Neural crest cell (in vitro differentiated cells): ENCODE measurements at regions not wholly inside any gene's neighbourhood (a gene's known extent, or its start where the extent isn't known, plus 50 kb on each side); places are given as distances from the start of the nearest gene placed in this dataset.

ENCODE experiments used
- DNase-seq: peaks from one replicate; pipeline ENCODE4 v3.0.0; 2021; ENCODE audit warnings: low read depth, mixed read lengths, low spot score
- H3K27ac Mint-ChIP-seq: one replicate; pipeline ENCODE4 v1.8.0; 2021; ENCODE audit warnings: mild to moderate bottlenecking, mixed read lengths; ENCODE audit not compliant: unreplicated experiment
- H3K27me3 Mint-ChIP-seq: 2 replicates; pipeline ENCODE4 v1.8.0; 2021; ENCODE audit warnings: low read depth, mild to moderate bottlenecking, mixed read lengths
- H3K36me3 Mint-ChIP-seq: 2 replicates; pipeline ENCODE4 v1.8.0; 2021; ENCODE audit warnings: low read depth, mild to moderate bottlenecking, mixed read lengths
- H3K4me1 Mint-ChIP-seq: 2 replicates; pipeline ENCODE4 v1.8.0; 2021; ENCODE audit warnings: mixed read lengths
- H3K4me3 Mint-ChIP-seq: one replicate; pipeline ENCODE4 v1.8.0; 2021; ENCODE audit warnings: mild to moderate bottlenecking, mixed read lengths
- H3K9me3 Mint-ChIP-seq: 2 replicates; pipeline ENCODE4 v1.8.0; 2021; ENCODE audit warnings: mixed read lengths
- CTCF ChIP-seq: fragments of 200-600 bp; sonication (generic); conservative IDR thresholded peaks from 2 replicates; pipeline ENCODE4 v1.5.0; 2021; ENCODE audit warnings: antibody characterized with exemption, mild to moderate bottlenecking

DNA sequence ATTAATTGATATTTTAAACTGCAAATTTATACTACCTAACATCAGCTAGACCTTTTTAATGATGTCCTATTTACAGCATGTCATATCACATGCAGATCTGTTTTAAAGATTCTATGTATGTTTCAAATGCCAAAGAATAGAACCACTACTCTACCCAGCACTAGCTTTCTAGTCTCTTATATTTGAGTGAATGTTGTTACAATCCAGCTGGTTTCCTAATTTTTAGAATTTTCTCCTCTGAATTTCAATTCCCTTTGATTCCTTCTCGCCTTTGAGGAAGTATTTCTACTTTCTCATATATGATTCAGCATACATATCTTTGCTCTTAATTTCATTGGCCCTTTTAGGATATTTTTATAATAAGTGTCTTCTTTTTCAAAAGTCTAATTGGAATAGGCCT is 841.9 kb downstream of the TMTC2 start:
- no peak for TF ChIP-seq CTCF
- Mint-ChIP-seq H3K9me3 (no peaks in the 10 kb centered on the region), H3K36me3 (no peaks in the 10 kb centered on the region), H3K4me1 (no peaks in the 10 kb centered on the region), H3K27me3 (no peaks in the 10 kb centered on the region), H3K27ac (no peak overlapping the region), H3K4me3 (no peak overlapping the region)
- DNase-seq, result no peak

DNA sequence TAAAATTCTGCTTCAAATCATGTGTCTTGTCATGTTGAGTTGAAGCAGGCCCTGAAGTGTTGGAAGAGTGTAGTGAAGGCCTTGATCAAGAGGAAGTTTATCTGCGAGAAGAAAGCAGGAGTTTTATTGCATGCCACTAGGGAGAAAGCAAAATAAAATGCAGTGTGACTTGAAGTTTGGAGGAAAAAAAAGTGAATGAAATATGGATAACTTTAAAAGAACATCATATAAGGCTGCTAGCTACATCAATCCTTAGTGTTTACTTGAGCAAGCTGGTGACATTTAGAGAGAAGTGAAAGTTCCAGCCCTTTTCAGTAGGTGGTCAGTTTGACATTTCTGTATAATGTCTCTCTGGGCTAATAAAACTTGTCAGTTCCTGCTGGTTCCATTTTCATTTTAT is 841.1 kb downstream of the TMTC2 start:
- Mint-ChIP-seq H3K4me1 (no peaks in the 10 kb centered on the region), H3K27ac (no peak overlapping the region)

DNA sequence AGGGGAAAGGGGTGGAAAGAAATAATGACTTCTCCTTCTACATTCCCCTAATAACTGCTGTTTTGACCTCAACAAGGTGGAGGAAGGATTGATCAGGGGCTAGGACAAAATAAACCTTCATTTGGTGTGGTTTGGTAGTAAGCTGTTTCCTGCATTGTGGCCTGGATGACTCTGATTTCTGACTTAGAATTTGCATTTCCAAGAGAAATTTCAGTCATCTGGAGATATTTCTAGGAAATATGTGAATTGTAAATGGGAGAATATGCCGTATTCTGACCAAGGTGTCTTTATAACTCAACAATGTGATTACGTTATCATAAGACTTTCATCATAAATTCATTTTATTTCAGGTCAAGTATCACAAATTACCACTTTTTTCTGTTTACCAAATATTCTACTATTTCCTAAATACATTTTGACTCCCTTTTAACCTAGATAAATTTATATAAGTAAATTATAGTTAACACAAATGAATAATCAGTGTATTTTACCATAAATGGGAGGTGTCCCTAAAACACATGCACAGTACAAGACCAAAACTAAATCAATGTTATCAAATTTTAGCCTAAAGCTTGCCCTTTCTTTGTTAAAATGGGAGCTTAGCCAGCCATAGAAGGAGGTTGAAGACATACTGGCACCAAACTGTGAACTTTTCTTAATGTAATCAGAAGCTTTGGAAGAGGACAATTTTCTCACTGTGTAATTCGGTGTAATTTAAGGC is 828.8 kb downstream of the TMTC2 start:
- TF ChIP-seq CTCF, result no peak
- Mint-ChIP-seq H3K36me3 (no peaks in the 10 kb centered on the region), H3K27ac (no peak overlapping the region), H3K4me3 (no peak overlapping the region), H3K4me1 (no peaks in the 10 kb centered on the region), H3K9me3 (no peaks in the 10 kb centered on the region), H3K27me3 (no peaks in the 10 kb centered on the region)
- no peak for DNase-seq

More for the DNA sequence above, 841.1 kb downstream of the TMTC2 start:
- no peaks in the 10 kb centered on the region for H3K36me3 Mint-ChIP-seq
- no peak for TF ChIP-seq CTCF
- no peak overlapping the region for H3K4me3 Mint-ChIP-seq
- H3K9me3 Mint-ChIP-seq, result no peaks in the 10 kb centered on the region
- DNase-seq, result no peak
- H3K27me3 Mint-ChIP-seq, result no peaks in the 10 kb centered on the region

DNA sequence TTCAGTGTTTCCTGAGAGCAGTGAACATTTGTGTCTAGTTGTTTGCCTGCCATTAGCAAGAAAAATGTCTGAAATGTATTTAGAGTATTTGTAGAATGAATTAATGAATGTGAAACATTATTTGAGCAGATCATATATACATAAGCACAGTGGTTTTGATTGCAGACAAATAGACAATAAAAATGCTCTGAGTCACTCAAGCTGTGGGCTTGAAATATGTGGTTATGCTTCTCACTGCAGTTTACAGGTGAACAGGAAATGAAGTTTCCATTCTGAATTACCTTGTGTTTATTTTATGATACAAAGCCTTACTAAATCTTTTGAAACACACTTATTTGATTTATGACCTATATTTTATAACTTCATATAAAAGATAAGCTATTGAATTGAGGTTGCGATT is 827.7 kb downstream of the TMTC2 start:
- Mint-ChIP-seq H3K4me3 (no peak overlapping the region), H3K27ac (no peak overlapping the region), H3K9me3 (no peaks in the 10 kb centered on the region), H3K27me3 (no peaks in the 10 kb centered on the region), H3K36me3 (no peaks in the 10 kb centered on the region), H3K4me1 (no peaks in the 10 kb centered on the region)
- TF ChIP-seq CTCF, result no peak
- no peak for DNase-seq

DNA sequence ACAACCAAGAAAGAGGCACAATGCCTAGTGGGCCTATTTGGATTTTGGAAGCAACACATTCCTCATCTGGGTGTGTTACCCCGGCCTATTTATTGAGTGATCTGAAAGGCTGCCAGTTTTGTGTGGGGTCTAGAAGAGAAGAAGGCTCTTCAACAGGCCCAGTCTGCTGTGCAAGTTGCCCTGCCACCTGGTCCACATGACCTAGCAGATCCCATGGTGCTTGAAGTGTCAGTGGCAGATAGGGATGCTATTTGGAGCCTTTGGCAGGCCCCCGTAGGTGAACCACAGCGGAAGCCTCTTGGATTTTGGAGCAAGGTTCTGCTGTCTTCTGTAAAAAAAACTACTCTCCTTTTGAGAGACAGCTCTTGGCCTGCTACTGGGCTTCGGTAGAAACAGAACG is 820.1 kb downstream of the TMTC2 start:
- H3K27me3 Mint-ChIP-seq, result no peaks in the 10 kb centered on the region
- no peak overlapping the region for H3K27ac Mint-ChIP-seq
- no peak for TF ChIP-seq CTCF
- peaks cover 3% of the 10 kb centered on the region for H3K36me3 Mint-ChIP-seq
- H3K9me3 Mint-ChIP-seq, result no peaks in the 10 kb centered on the region
- no peaks in the 10 kb centered on the region for H3K4me1 Mint-ChIP-seq
- no peak for DNase-seq
- H3K4me3 Mint-ChIP-seq, result no peak overlapping the region
